ENCODE measurements at regions not wholly inside any gene's neighbourhood (a gene's known extent, or its start where the extent isn't known, plus 50 kb on each side); places are given as distances from the start of the nearest gene placed in this dataset.

DNA sequence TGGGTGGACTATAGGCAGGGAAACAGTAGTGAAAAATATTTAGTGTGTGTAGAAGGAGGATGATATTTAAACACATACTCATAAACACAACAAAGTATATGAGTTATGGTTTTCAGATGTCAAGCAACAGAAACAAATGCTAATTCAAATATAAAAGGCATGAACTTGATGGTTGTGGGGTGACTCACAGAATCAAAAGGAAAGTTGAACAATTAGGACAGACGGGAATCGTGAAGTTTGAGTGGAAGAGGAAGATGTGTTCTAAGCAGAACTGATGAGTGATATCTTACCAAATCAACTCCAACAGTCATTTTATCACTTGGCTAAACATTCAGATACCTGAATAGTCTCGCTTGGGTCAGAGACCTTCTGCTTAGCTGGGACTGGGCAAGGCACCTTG lies 53.6 kb upstream of the ITGA6 start:
- no peak for DNase-seq (ENCODE audit: low read depth)
- no peak overlapping the region for H3K4me3 ChIP-seq (ENCODE audit: low read depth, low read length)

DNA sequence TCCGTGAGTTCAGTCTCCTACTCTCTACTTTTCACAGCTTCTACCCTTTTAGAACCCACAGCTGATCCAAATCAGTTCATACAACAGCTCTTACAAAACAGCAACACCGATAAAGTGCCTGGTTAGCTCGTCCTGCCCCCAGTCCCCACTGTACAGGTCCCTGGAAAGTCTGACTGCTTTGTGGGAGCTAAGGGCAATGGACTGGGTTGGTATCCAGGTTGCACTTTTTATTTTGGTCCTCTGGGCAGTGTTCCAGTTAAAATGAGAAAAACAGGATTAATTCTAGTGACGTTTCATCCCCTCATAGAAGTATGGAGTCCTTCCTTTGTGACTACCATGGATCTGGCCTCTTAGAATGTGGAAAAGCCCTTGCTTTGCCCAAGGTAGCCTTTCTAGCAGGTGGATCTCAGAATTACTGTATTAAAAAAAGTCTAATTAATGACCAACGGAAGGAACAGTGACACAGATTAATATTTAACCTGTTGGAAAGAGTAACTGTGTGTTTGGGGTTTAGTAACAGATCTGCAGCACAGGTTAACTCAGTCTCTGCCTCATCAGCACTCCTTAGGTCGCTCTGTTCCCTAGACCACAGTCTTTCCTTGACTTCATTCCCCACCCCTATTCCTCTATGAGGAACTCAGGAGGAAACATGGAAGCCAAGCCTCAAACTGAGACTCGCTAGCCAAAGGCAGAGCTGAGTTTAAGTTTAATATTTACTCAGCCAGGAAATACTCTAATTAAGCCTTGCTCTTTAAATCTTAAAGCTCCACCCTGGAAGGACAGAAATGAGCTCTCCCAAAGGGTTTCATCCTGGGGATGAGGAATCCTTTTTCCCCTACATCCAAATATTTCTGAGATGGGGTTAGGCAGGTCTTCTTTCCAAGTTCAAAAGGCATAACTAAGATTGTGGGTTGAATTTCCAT lies 52.8 kb upstream of the ITGA6 start:
- no peak for DNase-seq (ENCODE audit: low read depth)
- H3K4me3 ChIP-seq (ENCODE audit: low read depth, low read length): no peak overlapping the region

DNA sequence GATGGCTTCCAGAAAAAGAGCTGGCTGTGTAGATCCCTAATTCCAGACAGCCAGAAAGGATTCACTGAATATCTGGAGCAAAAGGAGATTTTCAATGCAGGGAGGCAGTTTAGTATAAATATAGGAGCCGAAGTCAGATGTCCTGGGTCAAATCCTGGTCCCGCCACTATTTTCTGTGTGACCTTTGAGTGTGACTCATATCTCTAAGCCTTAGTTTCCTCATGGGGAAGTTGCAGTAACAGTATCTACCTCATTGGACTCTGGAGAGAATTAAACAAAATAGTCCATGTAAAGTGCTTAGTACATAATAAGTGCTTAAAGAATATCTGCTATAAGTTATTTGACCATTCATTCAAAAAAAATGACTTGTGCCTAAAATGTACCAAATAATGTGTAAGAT lies 52.1 kb upstream of the ITGA6 start:
- no peak overlapping the region for H3K4me3 ChIP-seq (ENCODE audit: low read depth, low read length)
- DNase-seq (ENCODE audit: low read depth): no peak

DNA sequence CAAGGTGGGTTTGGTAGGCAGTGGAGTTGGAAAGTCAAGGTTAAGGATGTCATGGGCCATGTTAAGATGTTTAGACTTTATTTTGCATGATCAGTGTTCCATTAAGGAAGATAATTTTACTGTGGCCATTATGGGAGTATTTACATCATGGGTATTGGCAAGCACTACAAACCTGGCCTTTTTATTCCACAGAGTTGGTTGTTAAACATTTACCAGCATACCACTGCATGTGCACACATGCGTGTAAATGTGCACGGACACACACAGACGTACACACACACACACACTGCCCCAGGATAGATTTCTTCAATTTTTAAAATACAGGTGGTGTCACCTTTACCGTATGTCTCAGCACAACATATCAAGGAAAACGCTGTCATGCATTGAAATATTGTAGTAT lies 51.4 kb upstream of the ITGA6 start:
- DNase-seq (ENCODE audit: low read depth): no peak
- no peak overlapping the region for H3K4me3 ChIP-seq (ENCODE audit: low read depth, low read length)

DNA sequence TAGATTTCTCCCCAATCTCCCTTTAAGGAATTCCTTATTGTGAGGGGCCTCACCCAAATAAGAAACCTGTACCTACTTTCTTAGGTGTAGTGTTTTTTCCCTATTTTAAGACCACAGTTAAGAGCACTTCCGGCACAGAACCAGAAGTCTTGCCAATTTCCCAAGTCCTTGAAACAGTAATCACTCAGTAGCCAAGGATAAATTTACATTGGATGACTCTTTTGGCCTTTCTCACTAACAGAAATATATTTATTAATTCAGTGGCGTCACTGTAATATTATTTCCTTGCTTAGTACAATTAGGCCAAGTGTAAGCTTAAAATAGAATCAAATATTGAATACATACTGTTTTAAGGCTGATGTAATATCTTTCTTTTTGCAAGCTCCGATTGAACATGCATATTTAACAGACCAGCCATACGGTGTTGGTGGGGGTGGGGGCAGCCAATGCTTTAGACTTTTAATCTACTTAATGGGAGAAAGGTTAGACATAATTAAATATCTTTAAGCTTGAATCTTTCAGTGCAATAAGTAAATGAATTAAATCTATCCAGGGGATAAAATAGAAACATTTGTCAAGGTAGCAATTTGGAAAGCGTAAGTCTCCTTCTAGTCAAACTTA lies 50.8 kb upstream of the ITGA6 start:
- H3K4me3 ChIP-seq (ENCODE audit: low read depth, low read length): no peak overlapping the region
- DNase-seq (ENCODE audit: low read depth): no peak

DNA sequence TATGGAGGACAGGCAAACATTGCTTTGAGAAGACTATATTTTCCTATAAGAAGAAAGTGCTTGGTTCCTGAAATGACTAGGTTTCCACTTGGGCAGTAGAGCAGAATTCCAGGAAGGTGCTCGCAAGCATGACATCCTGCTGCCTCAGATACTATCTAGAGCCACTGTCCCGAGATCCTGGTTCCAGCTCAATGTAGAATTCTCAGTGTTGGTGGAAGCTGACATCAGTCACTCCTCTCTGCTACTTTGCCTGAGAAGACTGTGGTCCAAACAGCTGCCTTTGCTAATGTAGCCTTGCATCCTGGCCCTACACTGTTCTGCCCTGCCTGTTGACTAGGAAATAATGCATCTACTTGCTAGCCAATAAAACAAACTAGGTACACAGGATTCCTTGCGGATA lies 50.0 kb upstream of the ITGA6 start:
- H3K4me3 ChIP-seq (ENCODE audit: low read depth, low read length): no peak overlapping the region
- no peak for DNase-seq (ENCODE audit: low read depth)
